GM12872 (cell line): ENCODE measurements at regions not wholly inside any gene's neighbourhood (a gene's known extent, or its start where the extent isn't known, plus 50 kb on each side); places are given as distances from the start of the nearest gene placed in this dataset.

Experiments
- TF ChIP-seq, protein P1 (sequence below): IDR thresholded peaks from 3 replicates; pipeline ENCODE4 v1.5.1; 2011; ENCODE audit warnings: low read depth, mild to moderate bottlenecking, low read length, moderate library complexity; ENCODE audit not compliant: insufficient read depth

DNA sequence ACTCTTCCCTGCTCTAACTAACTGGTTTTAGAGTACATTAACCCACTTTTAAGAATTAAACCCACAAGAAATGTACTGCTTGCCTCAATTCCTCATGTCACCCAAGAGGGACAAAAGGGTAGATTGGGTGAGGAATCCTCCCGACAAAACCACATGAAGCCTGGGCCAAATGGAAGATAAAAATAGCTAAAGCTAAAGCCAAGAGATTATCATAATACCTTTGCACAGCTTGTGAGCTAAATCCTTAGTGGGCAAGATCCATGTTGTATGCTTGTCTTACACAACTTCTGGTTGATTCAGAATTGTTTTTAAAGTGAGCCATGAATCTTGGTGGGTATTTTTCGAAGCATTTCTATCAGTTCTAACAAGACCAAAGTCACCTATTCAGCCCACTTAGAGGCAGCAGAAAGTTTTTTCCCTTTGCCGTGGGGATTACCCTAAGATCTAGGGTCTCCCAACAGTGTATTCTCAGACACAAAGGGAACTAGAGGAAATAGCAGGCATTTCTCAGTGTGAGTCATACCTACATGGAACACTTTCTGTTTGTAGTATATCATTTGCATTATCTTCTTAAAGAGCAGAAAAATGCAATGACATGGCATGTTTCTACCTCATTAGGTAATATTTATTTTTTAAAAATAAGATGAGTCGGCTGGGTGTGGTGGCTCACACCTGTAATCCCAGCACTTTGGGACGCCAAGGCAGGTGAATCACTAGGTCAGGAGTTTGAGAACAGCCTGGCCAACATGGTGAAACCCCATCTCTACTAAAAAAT lies 616.6 kb downstream of the KCNH5 start:
- TF ChIP-seq, protein P1, sequence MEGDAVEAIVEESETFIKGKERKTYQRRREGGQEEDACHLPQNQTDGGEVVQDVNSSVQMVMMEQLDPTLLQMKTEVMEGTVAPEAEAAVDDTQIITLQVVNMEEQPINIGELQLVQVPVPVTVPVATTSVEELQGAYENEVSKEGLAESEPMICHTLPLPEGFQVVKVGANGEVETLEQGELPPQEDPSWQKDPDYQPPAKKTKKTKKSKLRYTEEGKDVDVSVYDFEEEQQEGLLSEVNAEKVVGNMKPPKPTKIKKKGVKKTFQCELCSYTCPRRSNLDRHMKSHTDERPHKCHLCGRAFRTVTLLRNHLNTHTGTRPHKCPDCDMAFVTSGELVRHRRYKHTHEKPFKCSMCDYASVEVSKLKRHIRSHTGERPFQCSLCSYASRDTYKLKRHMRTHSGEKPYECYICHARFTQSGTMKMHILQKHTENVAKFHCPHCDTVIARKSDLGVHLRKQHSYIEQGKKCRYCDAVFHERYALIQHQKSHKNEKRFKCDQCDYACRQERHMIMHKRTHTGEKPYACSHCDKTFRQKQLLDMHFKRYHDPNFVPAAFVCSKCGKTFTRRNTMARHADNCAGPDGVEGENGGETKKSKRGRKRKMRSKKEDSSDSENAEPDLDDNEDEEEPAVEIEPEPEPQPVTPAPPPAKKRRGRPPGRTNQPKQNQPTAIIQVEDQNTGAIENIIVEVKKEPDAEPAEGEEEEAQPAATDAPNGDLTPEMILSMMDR: no peak

DNA sequence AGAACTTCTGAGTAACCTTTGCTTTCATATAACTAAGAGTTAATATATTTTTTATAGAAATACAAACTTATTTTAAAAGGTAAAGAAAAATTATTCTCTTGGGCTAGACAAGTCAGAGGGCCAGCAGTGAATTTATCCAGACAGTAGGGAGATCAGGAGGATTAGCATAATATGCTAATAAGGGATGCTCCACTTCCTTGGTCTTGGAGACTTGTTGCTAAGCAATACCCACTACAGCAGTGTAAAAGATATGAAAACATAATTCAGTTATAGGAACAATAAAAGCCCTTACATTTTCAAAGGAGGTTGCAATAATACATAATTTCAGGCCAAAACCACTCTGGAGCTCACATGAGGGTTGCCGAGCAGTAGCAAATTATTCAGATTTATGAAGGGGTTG lies 615.6 kb downstream of the KCNH5 start:
- TF ChIP-seq, protein P1: no peak

DNA sequence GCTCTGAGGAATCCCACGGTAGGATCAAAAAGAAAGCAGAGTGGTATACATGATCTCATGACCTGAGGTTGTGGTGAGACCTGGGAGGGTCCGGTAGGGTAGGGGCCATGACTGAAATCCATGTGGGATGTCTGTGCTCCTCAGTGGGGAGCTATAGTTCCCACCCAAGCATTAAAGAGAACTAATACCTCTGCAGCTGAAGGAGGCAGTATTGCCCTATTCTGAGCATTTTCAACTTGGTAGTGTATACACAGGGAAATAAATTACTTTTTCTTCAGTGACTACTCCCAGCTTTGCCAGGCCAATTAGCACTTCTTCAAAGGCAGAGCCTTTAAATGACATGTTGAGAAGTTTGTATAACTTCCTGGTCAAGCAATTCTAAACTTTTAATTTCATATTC lies 613.8 kb downstream of the KCNH5 start:
- TF ChIP-seq, protein P1: no peak

DNA sequence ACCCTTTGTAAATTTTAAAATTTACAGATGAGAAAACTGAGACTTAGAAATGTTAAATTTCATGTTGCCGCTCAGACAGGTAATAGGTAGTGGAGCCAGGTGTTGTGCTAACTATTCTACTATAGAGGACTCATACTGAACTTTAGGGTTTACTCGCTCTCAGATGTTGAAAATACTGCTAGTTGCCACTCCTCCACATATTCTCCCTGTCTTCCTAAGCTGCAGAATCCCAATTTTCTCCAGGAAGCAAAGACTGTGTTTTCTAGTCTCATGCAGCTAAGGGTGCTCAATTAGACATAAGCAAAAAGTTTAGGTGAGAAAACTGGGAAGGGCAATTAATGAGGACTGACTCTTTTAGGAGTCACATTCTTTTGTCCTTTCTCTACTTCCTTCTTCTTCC lies 612.3 kb downstream of the KCNH5 start:
- TF ChIP-seq, protein P1: no peak

DNA sequence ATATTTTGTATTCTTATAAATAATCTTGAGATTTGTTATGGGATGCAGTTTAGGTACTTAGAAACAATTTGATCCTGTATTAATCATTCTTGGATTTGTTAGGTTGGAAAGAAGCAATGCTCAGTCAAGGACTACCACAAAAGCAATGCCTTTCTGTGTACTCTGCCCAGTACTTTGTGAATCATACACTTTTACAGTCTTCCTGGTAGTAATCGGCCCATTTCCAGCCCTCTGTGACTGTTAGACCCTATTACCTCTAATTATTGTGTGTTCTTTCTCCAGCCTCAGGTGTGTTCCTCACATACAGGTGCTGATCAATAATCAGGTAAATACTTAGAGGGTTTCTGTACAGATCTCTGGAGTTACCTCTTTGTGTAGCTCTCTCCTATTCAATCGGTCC lies 609.0 kb downstream of the KCNH5 start:
- TF ChIP-seq, protein P1: no peak

DNA sequence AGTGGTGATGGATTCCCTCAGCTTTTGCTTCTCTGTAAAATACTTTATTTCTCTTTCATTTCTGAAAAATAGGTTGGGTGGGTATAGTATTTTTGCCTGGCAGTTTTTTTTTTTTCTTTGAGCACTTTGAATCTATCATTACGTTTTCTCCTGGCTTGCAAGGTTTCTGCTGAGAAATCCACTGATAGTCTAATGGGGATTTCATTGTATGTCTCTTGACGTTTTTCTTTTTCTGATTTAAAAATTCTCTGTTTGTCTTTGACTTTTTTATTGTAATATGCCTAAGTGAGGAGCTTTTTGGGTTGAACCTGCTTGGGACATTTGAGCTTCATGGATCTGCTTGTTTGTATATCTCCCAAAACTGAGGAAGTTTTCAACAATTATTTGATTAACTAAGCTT lies 606.0 kb downstream of the KCNH5 start:
- TF ChIP-seq, protein P1: no peak

DNA sequence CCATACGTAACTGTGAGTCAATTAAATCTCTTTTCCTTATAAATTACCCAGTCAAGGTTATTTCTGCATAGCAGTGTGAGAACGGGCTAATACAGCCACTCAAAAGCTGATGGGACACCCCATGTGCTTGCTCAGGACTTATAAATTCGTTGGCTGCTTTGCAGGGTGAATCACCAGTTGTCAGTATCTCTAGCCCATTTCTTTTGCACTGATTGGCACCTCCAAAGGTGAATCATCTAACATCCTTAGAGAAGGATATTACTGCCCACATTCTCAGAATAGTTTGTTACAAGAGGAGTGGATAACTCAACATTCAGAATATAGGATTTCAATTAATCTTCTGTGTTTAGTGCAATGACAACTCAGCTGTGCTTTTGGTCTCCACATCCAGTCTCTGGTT lies 601.5 kb downstream of the KCNH5 start:
- TF ChIP-seq, protein P1: no peak
